GM12872 (cell line): ENCODE measurements at regions not wholly inside any gene's neighbourhood (a gene's known extent, or its start where the extent isn't known, plus 50 kb on each side); places are given as distances from the start of the nearest gene placed in this dataset.

Experiments used
- CTCF ChIP-seq: IDR thresholded peaks from 3 replicates; pipeline ENCODE4 v1.5.1; 2011; ENCODE audit warnings: low read depth, mild to moderate bottlenecking, low read length, moderate library complexity; ENCODE audit not compliant: insufficient read depth

DNA sequence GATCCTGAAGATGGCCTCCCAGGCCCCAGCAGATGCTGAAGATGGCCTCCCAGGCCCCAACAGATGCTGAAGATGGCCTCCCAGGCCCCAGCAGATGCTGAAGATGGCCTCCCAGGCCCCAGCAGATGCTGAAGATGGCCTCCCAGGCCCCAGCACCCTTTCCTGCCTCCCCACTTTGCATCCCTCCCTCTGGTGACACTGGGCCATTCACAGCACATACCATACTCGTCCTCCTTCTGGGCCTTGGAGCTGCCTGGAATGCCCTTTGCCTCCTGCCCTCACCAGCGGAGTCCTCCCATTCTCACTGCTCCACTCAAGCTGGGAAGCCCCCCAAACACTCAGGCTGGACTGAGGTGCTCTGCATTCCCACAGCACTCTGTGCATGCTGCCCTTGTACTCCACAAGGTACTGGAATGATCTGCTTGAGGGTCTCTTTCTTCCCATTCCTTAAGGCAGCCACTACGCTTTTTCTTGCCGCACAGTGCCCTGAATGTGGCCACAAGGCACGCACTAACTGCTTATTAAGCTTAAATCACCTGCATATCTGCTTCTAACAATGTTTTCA lies 550.0 kb downstream of the BNC2 start:
- TF ChIP-seq CTCF = no peak

DNA sequence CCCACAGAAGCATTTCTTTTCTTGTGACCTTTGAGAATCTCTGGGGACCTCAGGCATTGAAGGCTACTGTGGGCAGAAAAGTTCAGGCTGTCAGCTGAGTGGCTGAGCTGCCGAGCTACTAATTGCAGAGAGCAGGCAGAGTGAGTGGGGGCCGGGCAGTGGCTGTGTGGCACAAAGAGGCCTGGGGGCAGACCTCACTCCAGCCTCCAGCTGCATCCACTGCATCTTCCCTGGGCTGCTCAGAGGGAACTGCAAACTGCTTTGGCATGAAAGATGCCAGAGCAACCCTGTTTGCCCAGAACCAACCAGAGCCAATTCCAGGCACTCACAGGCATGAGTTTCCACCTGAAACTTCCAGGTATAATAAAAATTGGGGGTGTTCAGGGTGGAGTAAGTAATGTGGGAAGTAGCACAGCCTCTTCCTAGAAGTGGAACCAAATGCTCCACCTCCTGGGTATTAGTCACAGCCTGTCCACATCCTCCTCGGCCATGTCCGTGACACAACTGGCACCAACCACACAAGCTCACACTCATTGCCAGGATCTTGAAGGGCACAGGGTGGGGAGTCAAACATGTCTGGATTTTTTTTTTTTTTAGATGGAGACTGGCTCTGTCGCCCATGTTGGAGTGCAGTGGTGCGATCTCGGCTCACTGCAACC lies 548.9 kb downstream of the BNC2 start:
- TF ChIP-seq CTCF = no peak

GRCh38 chr9:16322849-16323248 lies 547.6 kb downstream of the BNC2 start:
- TF ChIP-seq CTCF = no peak

DNA sequence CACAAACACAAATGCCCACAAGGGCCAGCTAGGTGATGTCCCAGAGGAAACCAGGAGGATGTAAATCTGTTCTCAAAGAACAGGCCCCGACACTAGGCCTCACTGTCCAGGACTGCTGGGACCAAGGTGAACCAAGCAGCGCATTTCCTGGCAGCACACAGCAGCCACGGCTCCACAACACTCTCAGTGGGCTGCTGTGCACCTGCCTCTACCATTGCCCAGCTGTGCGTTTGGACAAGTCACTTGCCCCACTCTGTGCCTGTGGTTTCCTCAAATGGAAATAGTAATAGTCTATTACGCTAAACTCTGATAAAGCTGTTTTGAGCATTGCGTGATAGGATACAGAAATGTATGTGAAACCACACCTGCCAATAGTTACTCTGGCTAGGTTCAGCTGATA lies 544.5 kb downstream of the BNC2 start:
- no peak for TF ChIP-seq CTCF

DNA sequence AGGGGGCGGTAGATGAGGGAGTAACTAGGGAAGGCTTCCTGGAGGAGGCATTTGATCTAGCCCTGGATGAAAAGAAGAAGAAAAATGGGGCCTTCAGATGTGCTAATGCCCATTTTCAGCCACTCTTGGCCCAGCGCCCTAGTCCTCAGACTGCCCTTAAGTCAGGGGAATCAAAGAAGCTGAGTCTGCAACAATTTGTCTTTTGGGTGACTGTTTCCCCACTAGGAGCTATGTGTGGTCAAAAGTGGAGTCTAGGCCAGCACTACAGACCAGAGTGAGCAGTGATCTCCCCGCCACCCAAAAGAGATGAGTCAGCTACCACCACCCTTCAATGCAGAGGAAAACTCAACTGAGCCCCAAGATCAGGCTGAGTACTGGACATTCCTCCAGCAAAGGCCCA lies 542.1 kb downstream of the BNC2 start:
- no peak for TF ChIP-seq CTCF

DNA sequence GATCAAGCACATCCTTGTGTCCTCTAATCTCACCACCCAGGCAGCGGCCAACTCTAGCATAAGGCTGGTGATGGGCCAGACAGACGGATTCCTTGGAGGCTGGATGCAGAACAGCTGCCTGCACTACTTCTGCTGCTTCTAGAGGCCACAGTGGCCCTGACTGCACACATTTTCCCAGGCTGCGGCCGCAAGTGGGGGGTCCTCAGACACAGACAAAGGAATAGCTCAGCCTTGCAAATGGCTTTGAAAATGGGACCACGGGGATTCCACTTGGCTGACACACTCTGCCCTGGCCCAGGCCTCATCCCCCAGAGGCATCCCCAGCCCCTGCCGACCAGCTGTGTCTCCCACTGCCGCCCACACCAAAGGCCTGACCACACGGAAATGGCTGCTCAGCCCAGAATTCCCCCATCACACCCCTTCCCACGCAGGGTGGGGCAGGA lies 540.8 kb downstream of the BNC2 start:
- TF ChIP-seq CTCF = no peak

DNA sequence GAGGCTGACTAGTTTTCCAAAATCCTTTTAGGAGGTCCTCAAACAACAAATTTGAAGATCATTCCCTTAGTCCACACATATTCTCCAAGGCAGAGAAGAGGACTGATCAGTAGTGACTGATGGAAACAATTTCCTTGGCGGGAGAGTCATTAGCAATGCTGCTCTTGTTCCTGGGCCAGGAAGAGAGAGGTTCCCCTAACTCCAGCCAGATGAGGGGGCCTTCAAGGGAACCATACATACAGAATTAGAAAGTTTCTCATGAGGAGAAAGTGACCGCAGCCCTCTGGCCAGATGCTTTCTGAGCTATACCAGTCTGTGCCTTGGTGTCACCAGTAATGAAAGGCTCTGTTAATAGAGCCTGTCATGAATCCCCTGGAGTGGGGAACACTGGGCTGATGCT lies 539.4 kb downstream of the BNC2 start:
- no peak for TF ChIP-seq CTCF
